GM19463 (cell line): ENCODE measurements at regions not wholly inside any gene's neighbourhood (a gene's known extent, or its start where the extent isn't known, plus 50 kb on each side); places are given as distances from the start of the nearest gene placed in this dataset.

Experiments used
- ATAC-seq: cut with Tn5 transposase; IDR thresholded peaks from one replicate; pipeline ENCODE4 v1.9.1; 2021; ENCODE audit warnings: mild to moderate bottlenecking, moderate library complexity; ENCODE audit not compliant: unreplicated experiment

DNA sequence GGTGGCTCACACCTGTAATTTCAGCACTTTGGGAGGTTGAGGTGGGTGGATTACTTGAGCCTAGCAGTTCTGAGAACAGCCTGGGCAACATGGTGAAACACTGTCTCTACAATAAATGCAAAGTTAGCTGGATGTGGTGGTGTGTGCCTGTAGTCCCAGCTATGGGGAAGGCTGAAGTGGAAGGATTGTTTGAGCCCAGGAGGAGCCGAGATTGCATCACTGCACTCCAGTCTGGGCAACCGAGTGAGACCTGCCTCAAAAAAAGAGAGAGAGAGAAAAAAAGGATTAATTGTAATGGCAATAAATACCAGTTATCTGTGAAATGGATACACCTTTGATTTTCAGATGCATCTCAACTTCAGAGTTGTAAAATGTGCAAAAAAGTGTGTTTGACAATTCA, 58.8 kb downstream of the SPRY1 start:
- no peak for ATAC-seq

DNA sequence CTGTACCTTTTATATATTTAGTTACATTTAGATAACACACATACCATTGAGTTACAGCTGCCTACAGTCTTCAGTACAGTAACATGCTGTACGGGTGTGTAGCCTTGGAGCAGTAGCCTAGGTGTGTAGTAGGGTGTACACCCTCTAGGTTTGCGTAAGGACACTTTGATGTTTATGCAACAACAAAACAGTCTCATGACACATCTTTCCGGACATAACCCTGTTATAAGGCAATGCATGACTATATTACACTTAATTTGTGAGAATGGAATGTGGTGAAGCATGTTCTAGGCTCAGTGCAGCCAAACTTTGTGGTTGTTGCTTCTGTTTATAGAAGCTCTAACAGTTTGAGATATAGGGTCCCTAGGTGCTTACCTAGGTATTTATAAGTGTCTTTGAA, 65.4 kb downstream of the SPRY1 start:
- ATAC-seq: no peak

DNA sequence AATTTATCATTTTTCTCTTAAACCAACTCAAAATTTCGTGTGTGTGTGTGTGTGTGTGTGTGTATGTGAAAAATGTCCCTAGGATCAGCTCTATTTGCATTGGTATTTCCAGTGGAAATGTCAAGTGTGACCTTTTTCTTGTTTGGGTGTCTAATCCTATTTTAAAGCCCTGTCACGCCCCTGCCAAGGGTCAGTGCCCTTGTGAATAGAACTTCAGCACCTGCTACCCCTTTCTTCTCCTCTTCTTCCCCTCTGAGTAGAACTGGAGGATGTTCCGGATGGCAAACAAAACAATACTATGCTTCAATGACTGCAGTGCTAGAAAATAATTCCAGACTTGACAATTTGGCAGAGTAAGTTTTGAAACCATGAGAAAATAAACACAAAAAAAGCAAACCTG, 67.3 kb downstream of the SPRY1 start:
- no peak for ATAC-seq

DNA sequence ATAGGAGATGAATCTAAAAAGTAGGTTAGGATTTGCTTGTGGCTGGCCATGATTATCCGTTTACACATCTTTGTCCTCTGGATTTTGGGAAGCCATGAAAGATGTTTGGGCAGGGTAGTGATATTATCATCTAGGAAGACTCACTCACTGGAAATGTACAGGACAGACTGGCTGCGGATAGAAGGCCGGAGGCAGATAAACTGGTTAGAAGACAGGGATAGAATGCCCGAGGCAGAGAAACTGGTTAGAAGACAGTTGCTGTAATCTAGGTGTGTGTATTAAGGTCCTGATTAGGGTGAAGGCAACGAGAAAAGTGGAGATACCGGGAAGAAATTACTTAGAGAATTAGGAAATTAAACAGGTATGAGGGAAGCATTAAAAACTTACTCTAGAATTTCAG, 68.8 kb downstream of the SPRY1 start:
- no peak for ATAC-seq

DNA sequence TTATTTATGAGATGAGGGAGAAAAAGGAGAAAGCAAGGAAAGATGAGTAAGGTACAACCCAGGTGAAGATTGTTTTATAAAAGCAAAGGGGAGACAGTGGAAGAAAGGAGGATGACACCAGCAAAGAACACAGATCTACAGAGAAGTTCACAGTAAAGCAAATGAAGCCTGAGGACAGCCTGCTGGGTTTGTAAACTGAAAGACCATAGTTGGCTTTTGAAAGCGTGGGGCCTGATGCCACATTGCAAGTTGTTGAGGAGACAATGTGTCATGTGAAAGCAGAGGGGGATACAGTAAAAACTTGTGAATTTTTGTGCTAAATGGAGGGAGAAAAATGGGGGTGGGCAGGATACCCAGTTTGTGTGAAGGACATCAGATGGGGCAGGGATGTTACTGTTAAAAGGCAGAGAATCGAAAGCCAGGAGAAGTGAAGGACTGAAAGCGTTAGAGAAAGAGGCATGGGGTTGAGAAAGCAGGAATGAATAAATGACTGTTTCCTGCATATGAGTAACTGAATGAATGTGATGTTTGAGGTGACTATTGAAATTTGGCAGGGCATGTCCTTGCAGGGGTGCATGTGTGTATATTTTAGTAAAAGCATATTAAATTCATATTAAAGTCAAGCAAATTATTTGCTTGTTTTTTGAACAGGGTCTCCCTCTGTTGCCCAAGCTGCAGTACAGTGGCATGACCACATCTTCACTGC, 69.6 kb downstream of the SPRY1 start:
- no peak for ATAC-seq

DNA sequence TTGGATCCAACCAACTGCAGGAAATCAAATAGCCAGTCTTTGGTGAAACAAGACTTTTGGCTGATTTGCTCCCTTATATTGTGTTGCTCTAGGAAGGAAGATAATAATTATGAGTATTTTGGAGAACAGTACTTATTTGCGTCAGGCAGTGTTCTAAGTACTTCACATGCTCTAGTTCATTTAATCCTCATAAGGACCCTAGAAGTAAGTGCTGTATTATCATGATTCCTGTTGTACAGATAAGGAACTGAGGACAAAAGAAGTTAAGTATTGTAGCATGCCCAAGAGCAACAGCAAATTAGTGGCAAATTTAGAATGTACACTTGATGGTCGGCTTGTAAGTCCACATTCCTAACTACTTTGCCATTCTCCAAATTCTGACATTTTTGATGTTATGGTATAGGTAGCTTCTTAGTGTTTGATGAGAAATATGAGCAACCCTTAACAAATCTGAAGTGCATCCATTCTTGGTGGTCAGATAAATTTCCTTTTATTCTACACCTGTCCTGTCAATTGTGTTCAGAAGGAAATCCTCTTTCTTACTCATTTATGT, 72.0 kb downstream of the SPRY1 start:
- no peak for ATAC-seq

DNA sequence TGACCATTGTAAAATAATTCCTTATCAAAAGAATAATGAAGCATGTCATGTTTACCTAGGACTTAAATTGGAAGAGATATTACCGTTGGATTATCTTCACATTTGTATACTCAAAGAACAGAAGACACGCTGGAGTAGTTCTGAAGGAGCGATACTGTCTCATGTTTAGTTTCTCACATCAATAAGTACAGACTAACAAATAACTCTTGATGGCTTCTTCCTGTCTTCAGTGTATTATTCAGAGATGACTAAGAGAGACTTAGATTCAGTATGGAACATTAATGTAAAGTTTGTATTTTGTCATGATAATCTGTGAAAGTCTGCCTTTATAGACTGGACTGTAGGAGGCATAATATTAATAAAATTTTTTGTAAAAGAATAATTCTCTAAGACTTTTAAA, 72.7 kb downstream of the SPRY1 start:
- no peak for ATAC-seq

DNA sequence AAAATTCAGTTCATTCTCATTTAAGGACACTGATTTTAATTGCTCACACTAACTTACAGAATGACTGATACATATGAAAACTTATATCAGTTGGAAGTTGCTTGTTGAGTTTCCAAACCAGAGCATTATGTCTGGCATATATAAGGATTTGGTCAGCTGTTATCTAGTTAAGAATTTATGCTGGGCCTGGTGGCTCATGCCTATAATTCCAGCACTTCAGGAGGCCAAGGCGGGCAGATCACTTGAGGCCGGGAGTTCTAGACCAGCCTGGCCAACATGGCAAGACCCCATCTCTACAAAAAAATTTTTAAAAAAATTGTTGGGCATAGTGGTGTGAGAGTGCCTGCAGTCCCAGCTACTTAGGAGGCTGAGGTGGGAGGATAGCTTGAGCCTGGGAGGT, 73.1 kb downstream of the SPRY1 start:
- ATAC-seq: no peak

DNA sequence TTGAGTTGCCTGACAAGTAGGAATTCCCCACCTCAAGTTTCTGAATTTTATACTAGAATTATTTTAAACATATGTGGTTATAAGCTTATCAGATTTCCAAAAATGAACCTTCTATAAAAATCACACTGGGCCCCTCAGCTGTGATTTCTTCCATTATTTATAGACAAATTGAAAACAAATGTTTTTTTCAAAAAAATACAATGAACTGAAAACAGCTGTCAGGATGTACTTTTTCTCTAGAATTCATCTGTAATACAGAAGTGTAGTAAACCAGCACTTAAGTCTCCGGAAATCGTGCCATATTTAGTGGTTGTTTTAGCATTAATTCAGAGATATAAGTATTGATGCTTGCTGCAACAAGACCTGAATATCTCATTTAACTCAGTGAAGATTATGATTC, 74.0 kb downstream of the SPRY1 start:
- no peak for ATAC-seq

DNA sequence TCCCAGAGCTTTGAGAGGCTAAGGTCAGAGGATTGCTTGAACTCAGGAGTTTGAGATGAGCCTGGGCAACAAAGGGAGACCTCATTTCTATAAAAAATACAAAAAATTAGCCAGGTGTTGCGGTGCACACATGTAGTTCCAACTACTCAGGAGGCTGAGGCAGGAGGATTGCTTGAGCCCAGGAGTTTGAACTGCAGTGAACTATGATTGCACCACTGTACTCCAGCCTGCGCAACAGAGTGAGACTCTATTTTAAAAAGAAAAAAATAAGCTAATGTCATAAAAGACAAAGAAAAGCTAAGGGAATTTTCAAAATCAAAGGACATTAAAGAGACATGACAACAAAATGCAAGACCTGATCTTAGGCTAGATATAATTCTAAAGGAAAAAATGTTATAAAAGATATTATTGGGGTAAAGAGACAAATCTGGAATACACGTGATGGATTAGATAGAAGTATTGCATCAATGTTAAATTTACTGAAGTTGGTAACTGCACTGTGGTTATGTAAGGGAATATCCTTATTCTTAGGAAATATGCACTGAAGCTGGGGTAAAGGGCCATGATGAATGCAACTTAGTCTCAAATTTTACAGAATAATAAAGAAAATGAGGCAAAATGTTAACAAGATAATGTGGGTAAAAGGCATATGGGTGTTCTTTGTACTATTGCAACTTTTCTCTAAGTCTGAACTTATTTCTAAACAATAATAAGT, 75.2 kb downstream of the SPRY1 start:
- no peak for ATAC-seq

DNA sequence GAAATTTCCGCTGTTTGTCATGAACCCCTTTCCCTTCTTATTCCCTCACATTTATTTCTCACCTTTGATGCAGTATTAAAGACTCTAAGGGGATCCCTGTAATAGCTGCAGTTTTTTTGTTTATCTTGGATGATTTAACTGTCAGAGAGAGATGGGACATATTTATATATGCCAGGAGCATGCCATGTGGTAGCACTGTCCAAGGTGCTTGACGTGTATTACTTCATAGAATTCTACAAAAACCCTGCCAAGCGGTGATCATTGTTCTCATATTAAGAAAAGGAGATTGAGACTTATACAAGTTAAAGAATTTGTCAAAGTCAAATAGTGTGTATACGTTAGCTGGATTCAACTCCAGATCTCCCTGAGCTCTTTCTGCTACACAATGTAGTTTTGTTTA, 78.2 kb downstream of the SPRY1 start:
- ATAC-seq: no peak

DNA sequence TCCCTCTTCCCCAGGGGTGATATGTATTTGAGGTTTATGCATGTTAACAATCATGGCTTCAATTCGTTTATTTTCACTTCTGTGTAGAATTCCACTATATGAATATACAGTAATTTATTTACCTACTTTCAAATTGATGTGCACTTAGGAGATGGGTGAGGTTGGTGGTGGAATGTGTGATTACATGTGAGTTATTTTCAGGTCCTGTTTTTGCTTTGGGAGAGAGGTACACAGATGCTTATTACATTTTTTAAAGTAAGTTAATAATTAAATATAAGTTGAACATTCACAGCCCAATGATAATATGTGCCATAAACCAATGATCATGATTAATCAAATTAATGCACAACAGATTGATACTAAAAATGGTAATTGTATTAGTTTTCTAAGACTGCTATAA, 79.5 kb downstream of the SPRY1 start:
- no peak for ATAC-seq

DNA sequence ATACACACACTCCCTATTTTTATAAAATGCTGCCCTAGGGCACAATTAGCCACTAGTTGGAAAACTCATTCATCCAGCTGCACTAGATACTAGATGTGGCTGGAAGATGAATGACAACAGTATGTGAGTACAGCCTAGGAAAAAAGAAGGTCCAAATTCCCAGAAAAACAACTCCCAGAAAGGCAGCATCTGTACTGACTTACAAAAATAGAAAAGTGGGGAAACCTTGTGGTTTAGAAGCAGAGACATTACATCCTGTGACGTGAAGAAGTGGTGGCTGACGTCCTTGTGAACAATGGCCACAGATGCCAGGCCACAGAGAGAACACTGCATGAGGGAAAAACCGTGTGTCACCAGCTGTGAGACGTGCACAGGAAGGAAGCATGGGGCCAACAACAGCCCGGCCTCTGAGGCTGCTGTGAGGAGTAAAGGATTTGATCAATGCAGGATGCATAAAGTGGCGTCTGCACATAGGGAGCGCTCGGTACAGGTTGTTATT, 81.2 kb downstream of the SPRY1 start:
- ATAC-seq: no peak

DNA sequence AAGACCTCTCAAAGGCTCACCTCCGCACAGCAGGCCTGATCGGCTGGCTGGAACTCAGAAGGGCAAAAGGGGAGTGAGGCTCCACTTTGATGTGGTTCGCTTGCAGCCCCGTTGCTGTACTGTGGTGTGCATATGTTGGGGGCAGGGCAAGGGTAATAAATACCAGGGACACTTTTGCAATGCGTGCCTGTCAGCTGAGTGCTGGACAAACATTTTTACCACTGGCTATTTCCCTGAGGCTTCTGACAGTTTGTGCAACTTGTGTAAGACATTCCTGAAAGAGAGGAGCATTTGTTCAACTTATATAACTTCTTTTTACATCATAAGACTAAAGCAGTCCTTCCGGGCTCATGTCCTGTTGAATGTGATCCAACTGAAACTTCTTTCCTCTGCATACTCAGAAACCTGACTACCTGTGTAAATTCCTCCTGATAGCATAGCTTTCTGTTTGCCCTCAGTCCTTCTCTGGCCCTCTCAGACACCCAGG, 82.3 kb downstream of the SPRY1 start:
- ATAC-seq: no peak

DNA sequence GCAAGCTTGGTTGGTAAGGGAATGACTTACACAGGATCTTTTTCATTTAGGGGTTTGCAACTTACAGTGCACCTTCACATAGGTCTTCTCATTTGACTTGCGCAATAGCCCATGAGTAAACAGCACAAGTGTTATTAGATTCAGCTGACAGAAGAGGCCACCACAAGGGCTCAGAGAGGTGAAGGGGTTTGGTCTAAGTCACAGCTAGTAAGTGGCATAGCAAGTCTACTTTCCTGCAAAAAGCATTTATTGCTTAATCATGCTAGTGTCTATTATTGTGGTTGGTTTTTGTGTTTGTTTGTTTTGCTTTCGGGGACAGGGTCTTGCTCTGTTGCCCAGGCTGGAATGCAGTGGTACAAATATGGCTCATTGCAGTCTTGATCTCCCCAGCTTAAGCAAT, 83.3 kb downstream of the SPRY1 start:
- no peak for ATAC-seq

DNA sequence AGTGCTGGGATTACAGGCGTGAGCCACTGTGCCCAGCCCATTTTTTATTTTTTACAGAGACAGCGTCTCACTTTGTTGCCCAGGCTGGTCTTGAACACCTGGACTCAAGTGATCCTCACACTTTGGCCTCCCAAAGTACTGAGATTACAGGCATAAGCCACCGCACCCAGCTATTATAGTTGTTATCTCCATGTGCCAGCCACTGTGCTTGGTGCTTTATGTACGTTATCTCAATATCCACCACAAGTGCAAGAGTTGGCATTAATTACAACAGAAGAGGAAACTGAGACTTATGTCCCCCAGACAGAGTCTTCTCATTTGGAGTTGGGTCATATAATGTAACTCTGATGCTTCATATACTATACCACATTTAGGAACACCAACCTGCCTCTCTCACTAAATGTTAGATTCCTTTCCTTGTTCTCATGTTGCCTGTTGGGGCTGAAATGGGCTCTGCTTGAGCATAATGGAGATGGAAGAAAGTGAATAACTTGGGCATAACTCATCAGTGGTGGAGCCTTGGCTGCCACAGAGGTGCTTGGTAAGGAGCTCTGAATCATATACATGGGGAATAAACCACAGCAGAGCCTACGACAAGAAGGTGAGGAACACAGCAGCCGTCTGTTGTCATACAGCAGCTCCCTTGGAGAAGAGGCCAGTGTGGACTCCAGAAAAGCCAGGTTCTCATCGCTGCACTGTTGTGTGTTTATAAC, 84.3 kb downstream of the SPRY1 start:
- ATAC-seq: no peak

DNA sequence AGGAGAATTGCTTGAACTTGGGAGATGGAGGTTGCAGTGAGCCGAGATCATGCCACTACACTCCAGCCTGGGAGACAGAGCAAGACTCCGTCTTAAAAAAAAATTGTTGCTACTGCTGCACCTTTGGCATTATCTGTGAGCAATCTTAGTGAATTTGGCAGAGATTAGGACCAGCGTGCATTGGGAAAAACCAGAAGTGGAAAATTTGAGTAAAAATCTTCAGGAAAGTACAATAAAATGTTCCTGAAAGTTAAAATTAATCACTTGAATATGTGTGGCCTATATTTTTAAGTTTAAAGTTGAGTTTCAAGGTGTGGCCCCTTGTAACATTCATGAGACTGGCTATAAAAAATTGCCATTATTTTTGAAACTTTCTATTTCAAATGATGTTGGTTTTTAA, 85.1 kb downstream of the SPRY1 start:
- no peak for ATAC-seq

DNA sequence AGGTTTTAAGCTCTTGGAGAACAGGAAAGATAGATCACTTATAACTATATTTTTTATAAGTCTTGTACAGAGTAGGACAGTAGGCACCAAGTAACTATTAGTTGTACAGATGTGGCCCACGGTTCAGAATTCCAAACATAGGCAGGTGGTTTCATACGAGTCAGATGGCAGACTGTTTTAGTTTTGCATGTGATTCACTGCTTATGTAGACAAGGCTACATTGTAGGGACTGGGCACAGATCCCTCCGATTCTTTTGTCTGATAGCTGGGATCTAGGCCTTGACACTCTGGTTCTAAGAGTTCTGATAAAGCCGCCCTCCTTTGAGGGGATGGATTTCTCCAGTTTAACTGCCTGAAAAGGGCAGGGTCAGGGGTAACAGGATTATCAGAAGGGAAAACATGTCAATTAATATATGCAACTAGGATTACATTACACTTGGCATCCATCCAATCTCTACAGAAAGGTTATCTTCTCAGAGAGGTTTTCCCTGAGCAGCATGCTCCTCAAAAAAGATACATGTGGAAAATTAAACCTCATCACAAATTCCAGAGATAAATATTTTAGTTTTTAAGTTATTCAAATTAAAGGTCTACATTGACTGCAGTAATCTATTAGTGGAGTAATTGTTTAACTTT, 87.8 kb downstream of the SPRY1 start:
- ATAC-seq: no peak

DNA sequence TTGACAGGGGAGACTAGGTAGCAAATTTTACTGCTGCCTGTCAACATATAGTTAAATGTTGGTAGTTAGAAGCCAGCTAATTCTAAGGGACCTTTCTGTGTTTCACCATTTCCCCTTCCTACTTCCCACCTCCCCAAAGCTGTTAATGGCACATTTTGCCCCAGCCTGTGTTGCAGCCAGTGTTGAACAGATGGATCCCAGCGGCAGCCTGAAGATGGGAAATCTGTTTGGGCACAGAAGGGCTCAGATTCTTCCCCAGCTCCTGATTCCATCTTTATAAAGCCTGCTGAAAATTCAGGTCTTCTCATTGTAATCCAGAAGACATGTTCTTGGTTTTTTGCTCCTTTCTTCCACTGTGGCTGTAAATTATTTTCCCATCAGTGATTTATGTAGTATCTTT, 89.0 kb downstream of the SPRY1 start:
- ATAC-seq: no peak

DNA sequence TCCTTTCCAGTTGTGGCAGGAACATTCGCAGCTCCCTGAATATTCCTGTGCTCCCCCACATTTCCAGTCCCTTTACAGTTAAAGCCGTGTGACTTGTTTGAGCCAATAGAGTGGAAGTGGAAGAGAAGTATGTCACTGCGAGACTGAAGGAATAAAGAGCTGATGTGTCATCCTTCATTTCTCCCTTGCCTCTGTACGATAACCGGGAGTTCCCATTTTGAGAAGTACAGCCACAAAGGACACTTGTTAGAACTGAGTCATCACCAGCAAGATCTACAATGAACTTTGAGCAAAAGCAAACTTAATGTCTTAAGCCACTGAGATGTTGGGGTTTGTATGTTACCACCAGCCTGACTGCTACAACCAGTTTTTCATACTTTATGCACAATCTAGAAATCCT, 92.3 kb downstream of the SPRY1 start:
- ATAC-seq: peak; percentile 97

DNA sequence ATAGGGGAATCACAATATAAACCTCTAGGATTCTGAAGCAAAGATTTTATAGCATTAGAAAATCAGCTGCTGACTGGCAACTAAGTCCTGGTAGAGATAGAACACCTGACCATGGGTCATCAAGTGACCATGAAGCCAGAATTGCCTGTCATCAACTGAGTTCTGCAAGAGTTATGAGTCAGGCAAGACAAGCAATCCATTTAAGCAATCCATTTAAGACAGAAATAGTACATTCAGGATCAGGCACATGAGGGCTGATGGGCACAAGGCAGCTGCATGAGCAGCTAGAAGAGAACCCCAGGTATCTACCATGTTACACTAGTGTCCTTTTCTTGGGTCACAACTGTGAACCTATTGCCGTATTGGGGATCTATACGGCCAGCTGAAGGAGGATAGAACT, 98.9 kb downstream of the SPRY1 start:
- ATAC-seq: no peak
